ENCODE measurements at regions not wholly inside any gene's neighbourhood (a gene's known extent, or its start where the extent isn't known, plus 50 kb on each side); places are given as distances from the start of the nearest gene placed in this dataset.

DNA sequence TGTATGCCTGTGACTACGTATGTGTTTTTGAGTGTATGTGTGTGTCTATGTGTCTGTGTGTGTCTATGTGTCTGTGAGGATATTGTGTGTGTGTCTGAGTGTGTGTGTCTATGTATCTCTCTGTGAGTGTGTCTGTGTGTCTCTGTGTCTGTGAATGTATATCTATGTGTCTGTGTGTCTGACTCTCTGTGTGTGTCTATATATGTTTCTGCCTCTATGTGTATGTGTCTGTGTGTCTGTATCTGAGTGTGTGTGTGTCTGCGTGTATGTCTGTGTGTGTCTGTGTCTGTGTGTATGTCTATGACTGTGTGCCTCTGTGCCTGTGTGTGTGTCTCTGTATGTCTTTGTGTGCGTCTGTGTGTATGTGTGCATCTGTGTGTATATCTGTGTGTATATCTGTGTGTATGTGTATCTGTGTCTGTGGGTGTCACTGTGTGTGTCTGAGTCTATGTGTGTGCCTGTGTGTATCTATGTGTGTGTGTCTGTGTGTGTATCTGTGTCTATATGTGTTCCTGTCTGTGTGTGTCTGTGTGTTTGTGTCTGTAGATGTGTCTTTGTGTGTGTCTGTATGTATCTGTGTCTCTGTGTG, 172.7 kb downstream of the MYCN start:
- no peaks in the 10 kb centered on the region for H3K36me3 ChIP-seq
- TF ChIP-seq, protein P1, sequence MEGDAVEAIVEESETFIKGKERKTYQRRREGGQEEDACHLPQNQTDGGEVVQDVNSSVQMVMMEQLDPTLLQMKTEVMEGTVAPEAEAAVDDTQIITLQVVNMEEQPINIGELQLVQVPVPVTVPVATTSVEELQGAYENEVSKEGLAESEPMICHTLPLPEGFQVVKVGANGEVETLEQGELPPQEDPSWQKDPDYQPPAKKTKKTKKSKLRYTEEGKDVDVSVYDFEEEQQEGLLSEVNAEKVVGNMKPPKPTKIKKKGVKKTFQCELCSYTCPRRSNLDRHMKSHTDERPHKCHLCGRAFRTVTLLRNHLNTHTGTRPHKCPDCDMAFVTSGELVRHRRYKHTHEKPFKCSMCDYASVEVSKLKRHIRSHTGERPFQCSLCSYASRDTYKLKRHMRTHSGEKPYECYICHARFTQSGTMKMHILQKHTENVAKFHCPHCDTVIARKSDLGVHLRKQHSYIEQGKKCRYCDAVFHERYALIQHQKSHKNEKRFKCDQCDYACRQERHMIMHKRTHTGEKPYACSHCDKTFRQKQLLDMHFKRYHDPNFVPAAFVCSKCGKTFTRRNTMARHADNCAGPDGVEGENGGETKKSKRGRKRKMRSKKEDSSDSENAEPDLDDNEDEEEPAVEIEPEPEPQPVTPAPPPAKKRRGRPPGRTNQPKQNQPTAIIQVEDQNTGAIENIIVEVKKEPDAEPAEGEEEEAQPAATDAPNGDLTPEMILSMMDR (IDR thresholded peaks at IDR 0.05; ENCODE audit: borderline replicate concordance) = no peak
- H3K27ac ChIP-seq (replicated peaks) = no peak overlapping the region
- intact Hi-C loops (cut with micrococcal nuclease) = no loop called here
- H3K9me3 ChIP-seq (replicated peaks) = no peaks in the 10 kb centered on the region
- no peaks in the 10 kb centered on the region for H3K4me1 ChIP-seq
- peaks cover 22% of the 10 kb centered on the region for H3K27me3 ChIP-seq (ENCODE audit: low read depth)
- H3K4me3 ChIP-seq = no peak overlapping the region
- no peak for DNase-seq

- peaks cover 27% of the 10 kb centered on the region for H3K27me3 ChIP-seq (ENCODE audit: low read depth)
- H3K4me3 ChIP-seq = no peak overlapping the region
- no peaks in the 10 kb centered on the region for H3K4me1 ChIP-seq
- H3K36me3 ChIP-seq = no peaks in the 10 kb centered on the region
- H3K27ac ChIP-seq (replicated peaks) = no peak overlapping the region
- TF ChIP-seq, protein P1 (IDR thresholded peaks at IDR 0.05; ENCODE audit: borderline replicate concordance) = no peak
- H3K9me3 ChIP-seq (replicated peaks) = no peaks in the 10 kb centered on the region
- no peak for DNase-seq
- intact Hi-C loops (cut with micrococcal nuclease) = no loop called here
Measured at GRCh38 chr2:16112251-16112971, 172.1 kb downstream of the MYCN start.

DNA sequence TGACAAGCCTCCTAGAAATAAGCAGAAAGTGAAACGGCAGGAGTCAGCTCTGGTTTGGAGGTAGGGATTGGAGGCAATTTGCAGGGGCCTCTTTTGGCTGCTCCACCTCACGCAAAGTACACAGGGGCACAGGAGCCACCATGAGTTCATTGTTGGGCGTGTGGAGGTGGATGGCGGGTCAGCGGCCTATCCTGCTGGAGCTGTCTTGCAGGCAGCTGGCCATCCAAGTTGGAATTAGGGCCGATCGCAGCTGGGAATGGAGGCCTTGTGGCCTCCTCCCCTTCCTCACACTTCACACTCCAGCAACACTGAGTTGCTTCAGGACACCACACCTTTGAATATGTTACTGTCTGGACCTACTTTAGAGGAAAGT, 171.5 kb downstream of the MYCN start:
- Histone ChIP-seq H3K27me3 (ENCODE audit: low read depth) (peaks cover 32% of the 10 kb centered on the region), H3K4me3 (no peak overlapping the region), H3K4me1 (no peaks in the 10 kb centered on the region), H3K27ac (replicated peaks) (no peak overlapping the region), H3K36me3 (no peaks in the 10 kb centered on the region), H3K9me3 (replicated peaks) (no peaks in the 10 kb centered on the region)
- TF ChIP-seq, protein P1 (IDR thresholded peaks at IDR 0.05; ENCODE audit: borderline replicate concordance) = no peak
- intact Hi-C loops (cut with micrococcal nuclease) = no loop called here
- no peak for DNase-seq

- TF ChIP-seq, protein P1 (IDR thresholded peaks at IDR 0.05; ENCODE audit: borderline replicate concordance) = no peak
- DNase-seq = no peak
- no peak overlapping the region for H3K4me3 ChIP-seq
- no peak overlapping the region for H3K27ac ChIP-seq (replicated peaks)
- peaks cover 52% of the 10 kb centered on the region for H3K27me3 ChIP-seq (ENCODE audit: low read depth)
- intact Hi-C loops (cut with micrococcal nuclease) = no loop called here
- no peaks in the 10 kb centered on the region for H3K4me1 ChIP-seq
- no peaks in the 10 kb centered on the region for H3K36me3 ChIP-seq
- no peaks in the 10 kb centered on the region for H3K9me3 ChIP-seq (replicated peaks)
Measured at GRCh38 chr2:16109821-16110310, 169.5 kb downstream of the MYCN start.

GRCh38 chr2:16109368-16109820, 169.0 kb downstream of the MYCN start:
- Histone ChIP-seq H3K27me3 (ENCODE audit: low read depth) (peaks cover 56% of the 10 kb centered on the region), H3K4me1 (no peaks in the 10 kb centered on the region), H3K9me3 (replicated peaks) (no peaks in the 10 kb centered on the region), H3K36me3 (no peaks in the 10 kb centered on the region), H3K27ac (replicated peaks) (no peak overlapping the region), H3K4me3 (no peak overlapping the region)
- intact Hi-C loops (cut with micrococcal nuclease) = no loop called here
- TF ChIP-seq, protein P1 (IDR thresholded peaks at IDR 0.05; ENCODE audit: borderline replicate concordance) = no peak
- DNase-seq = no peak

Data from left ventricle myocardium inferior (tissue), 1 donor.